Keratinocyte (primary cell): ENCODE measurements at regions not wholly inside any gene's neighbourhood (a gene's known extent, or its start where the extent isn't known, plus 50 kb on each side); places are given as distances from the start of the nearest gene placed in this dataset.
A peak's percentile ranks its signal among the peaks of the same experiment; 100 is the strongest.

Experiments
- DNase-seq: peaks from one replicate; pipeline ENCODE4 v3.0.0-alpha.2; 2011; ENCODE audit warnings: low read depth, missing footprints, low spot score
- FAIRE-seq: peaks from 2 replicates; lab custom pipeline; 2011; peaks lifted over from hg19 to GRCh38; lab: Jason Lieb, UNC
- H2AFZ ChIP-seq: 2 replicates; pipeline ENCODE4 v1.6.0; 2012; ENCODE audit warnings: low read length, control low read depth, inconsistent platforms; ENCODE audit not compliant: control insufficient read depth
- H3K27ac ChIP-seq: 2 replicates; pipeline ENCODE4 v1.5.1; 2011; ENCODE audit warnings: low read length; ENCODE audit not compliant: control insufficient read depth, insufficient read depth
- H3K27me3 ChIP-seq: 3 replicates; pipeline ENCODE4 v1.6.0; 2011; ENCODE audit warnings: low read length; ENCODE audit not compliant: control insufficient read depth, insufficient read depth; ENCODE audit errors: extremely low read depth
- H3K36me3 ChIP-seq, 2 experiments: 2 replicates in 1 of 2; 3 replicates in 1 of 2; pipeline ENCODE4 v1.5.1; 2011; ENCODE audit warnings: low read length in 2 of 2, mild to moderate bottlenecking in 1 of 2; ENCODE audit not compliant: control insufficient read depth in 2 of 2, insufficient read depth in 2 of 2; ENCODE audit errors: extremely low read depth in 1 of 2
- H3K4me1 ChIP-seq: 3 replicates; pipeline ENCODE4 v1.5.1; 2011; ENCODE audit warnings: low read length; ENCODE audit not compliant: control insufficient read depth, insufficient read depth; ENCODE audit errors: extremely low read depth
- H3K4me2 ChIP-seq: 3 replicates; pipeline ENCODE4 v1.6.0; 2011; ENCODE audit warnings: low read depth, low read length; ENCODE audit not compliant: control insufficient read depth, insufficient read depth; ENCODE audit errors: extremely low read depth
- H3K4me3 ChIP-seq, 3 experiments: fragments of 200-600 bp in 1 of 3; sonication (generic) in 1 of 3; 2 replicates in 2 of 3; 3 replicates in 1 of 3; pipeline ENCODE4 v1.5.1; 2011 to 2016; ENCODE audit warnings: low read length in 3 of 3, mild to moderate bottlenecking in 3 of 3, control low read depth in 2 of 3, inconsistent platforms in 1 of 3, low read depth in 1 of 3, mixed read lengths in 1 of 3, mixed run types in 1 of 3, moderate library complexity in 1 of 3; ENCODE audit not compliant: control insufficient read depth in 2 of 3, insufficient read depth in 2 of 3; ENCODE audit errors: extremely low read depth in 1 of 3
- H3K79me2 ChIP-seq: 2 replicates; pipeline ENCODE4 v1.6.0; 2012; ENCODE audit warnings: low read length; ENCODE audit not compliant: control insufficient read depth, insufficient read depth
- H3K9ac ChIP-seq: 3 replicates; pipeline ENCODE4 v1.6.0; 2011; ENCODE audit warnings: low read length; ENCODE audit not compliant: control insufficient read depth, insufficient read depth; ENCODE audit errors: extremely low read depth
- H3K9me1 ChIP-seq: 3 replicates; pipeline ENCODE4 v1.6.0; 2011; ENCODE audit warnings: low read length; ENCODE audit not compliant: control insufficient read depth, insufficient read depth; ENCODE audit errors: extremely low read depth
- H3K9me3 ChIP-seq: 2 replicates; pipeline ENCODE4 v1.5.1; 2012; ENCODE audit warnings: low read depth, low read length; ENCODE audit not compliant: control insufficient read depth
- H4K20me1 ChIP-seq: 3 replicates; pipeline ENCODE4 v1.6.0; 2011; ENCODE audit warnings: low read length; ENCODE audit not compliant: control insufficient read depth, insufficient read depth; ENCODE audit errors: extremely low read depth
- CTCF ChIP-seq, 3 experiments: IDR thresholded peaks in 1 of 3; conservative IDR thresholded peaks in 1 of 3; optimal IDR thresholded peaks in 1 of 3; 2 replicates in 2 of 3; 3 replicates in 1 of 3; pipeline versions ENCODE3 to v1.5.1; 2011; ENCODE audit warnings: low read length in 3 of 3, mild to moderate bottlenecking in 3 of 3, moderate library complexity in 2 of 3, control low read depth in 1 of 3, inconsistent platforms in 1 of 3; ENCODE audit not compliant: insufficient read depth in 2 of 3; ENCODE audit errors: extremely low read depth in 1 of 3
- EZH2 ChIP-seq: IDR thresholded peaks from one replicate; pipeline ENCODE4 v1.6.1; 2012; ENCODE audit warnings: inconsistent platforms, mild to moderate bottlenecking, low read length, moderate library complexity
- dilution Hi-C: fragments of 300-500 bp; cut with MboI; formaldehyde crosslinking; loops from one replicate; pipeline ENCODE4 v1.7.0; 2020; ENCODE audit warnings: low sequenced_read_pairs; ENCODE audit not compliant: extremely low pct_ligation_motif_present

GRCh38 chr11:82494988-82495432 is 238.7 kb downstream of the FAM181B start:
- Histone ChIP-seq H3K79me2 (no peaks in the 10 kb centered on the region), H3K4me1 (no peaks in the 10 kb centered on the region), H3K9me1 (no peaks in the 10 kb centered on the region), H3K27ac (no peak overlapping the region), H3K9me3 (no peaks in the 10 kb centered on the region), H3K4me3 (no peak overlapping the region), H3K4me2 (no peak overlapping the region), H4K20me1 (no peaks in the 10 kb centered on the region), H3K9ac (no peak overlapping the region), H3K27me3 (no peaks in the 10 kb centered on the region), H2AFZ (no peak overlapping the region), H3K36me3 (no peaks in the 10 kb centered on the region)
- TF ChIP-seq EZH2: no peak
- TF ChIP-seq CTCF (optimal IDR thresholded peaks at IDR 0.05 in 1 of 3, IDR thresholded peaks at IDR 0.05 in 1 of 3, conservative IDR thresholded peaks at IDR 0.05 in 1 of 3; ENCODE audit: extremely low read depth in 1 of 3, insufficient read depth in 2 of 3, low read length in 3 of 3): peak in 1 of 3 experiments; percentile 35
- dilution Hi-C loops: no loop called here
- no peak for DNase-seq
- FAIRE-seq: no peak

GRCh38 chr11:82474876-82475275 is 258.8 kb downstream of the FAM181B start:
- Histone ChIP-seq H3K4me1 (no peaks in the 10 kb centered on the region), H3K27ac (no peak overlapping the region), H3K9me1 (no peaks in the 10 kb centered on the region), H4K20me1 (no peaks in the 10 kb centered on the region), H2AFZ (no peak overlapping the region), H3K9me3 (no peaks in the 10 kb centered on the region), H3K36me3 (no peaks in the 10 kb centered on the region), H3K4me2 (no peak overlapping the region), H3K27me3 (no peaks in the 10 kb centered on the region), H3K79me2 (no peaks in the 10 kb centered on the region), H3K9ac (no peak overlapping the region), H3K4me3 (no peak overlapping the region)
- FAIRE-seq (no peak), DNase-seq (no peak)
- dilution Hi-C loops: no loop called here
- TF ChIP-seq EZH2: no peak
- no peak for TF ChIP-seq CTCF (optimal IDR thresholded peaks at IDR 0.05 in 1 of 3, IDR thresholded peaks at IDR 0.05 in 1 of 3, conservative IDR thresholded peaks at IDR 0.05 in 1 of 3; ENCODE audit: extremely low read depth in 1 of 3, insufficient read depth in 2 of 3, low read length in 3 of 3)
